ENCODE measurements at regions not wholly inside any gene's neighbourhood (a gene's known extent, or its start where the extent isn't known, plus 50 kb on each side); places are given as distances from the start of the nearest gene placed in this dataset.

- Histone ChIP-seq H2BK20ac (ENCODE audit: low read length) (no peak overlapping the region), H3K9ac (replicated peaks in 1 of 4; ENCODE audit: extremely low read depth in 1 of 4, low read depth in 3 of 4, low read length in 3 of 4) (no peak overlapping the region), H2AFZ (ENCODE audit: low read length) (no peak overlapping the region), H4K20me1 (replicated peaks in 1 of 2; ENCODE audit: control insufficient read depth in 1 of 2, insufficient read depth in 2 of 2, low read length in 2 of 2) (no peaks in the 10 kb centered on the region), H3K4me3 (ENCODE audit: extremely low read depth in 1 of 4, insufficient read depth in 2 of 4, low read depth in 3 of 4, low read length in 4 of 4) (no peak overlapping the region), H3K27ac (ENCODE audit: low read depth, low read length) (no peak overlapping the region), H2AK5ac (ENCODE audit: low read depth, low read length) (no peak overlapping the region), H4K91ac (replicated peaks; ENCODE audit: insufficient read length, low read length) (no peak overlapping the region), H3K4me1 (replicated peaks in 1 of 4; ENCODE audit: control insufficient read depth in 3 of 4, insufficient read depth in 4 of 4, low read length in 3 of 4) (peaks cover 0 to 2% (median 0%) of the 10 kb centered on the region in 4 experiments; a peak in 1 of 7 replicates), H3K18ac (ENCODE audit: extremely low read depth, low read length) (no peak overlapping the region), H3K9me3 (ENCODE audit: insufficient read depth in 2 of 2, low read depth in 1 of 2, low read length in 1 of 2) (peaks cover 0 to 3% of the 10 kb centered on the region in 2 experiments; a peak in 1 of 4 replicates), H3K4me2 (ENCODE audit: insufficient read depth in 1 of 2, low read depth in 2 of 2, low read length in 2 of 2) (no peak overlapping the region), H3K4ac (replicated peaks; ENCODE audit: insufficient read length, low read depth, low read length) (no peak overlapping the region), H3K36me3 (ENCODE audit: control insufficient read depth in 2 of 4, insufficient read depth in 4 of 4, low read length in 3 of 4) (no peaks in the 10 kb centered on the region), H3K79me2 (ENCODE audit: control insufficient read depth in 1 of 2, insufficient read depth in 2 of 2, low read length in 2 of 2) (no peaks in the 10 kb centered on the region), H3K56ac (replicated peaks; ENCODE audit: insufficient read length, low read depth, low read length) (no peak overlapping the region), H3K27me3 (replicated peaks in 1 of 4; ENCODE audit: control insufficient read depth in 3 of 4, extremely low read depth in 1 of 4, insufficient read depth in 3 of 4, low read length in 3 of 4) (no peaks in the 10 kb centered on the region), H2BK5ac (ENCODE audit: low read depth, low read length) (no peak overlapping the region), H3K23me2 (ENCODE audit: low read depth, low read length) (no peaks in the 10 kb centered on the region), H3K23ac (ENCODE audit: insufficient read length) (no peak overlapping the region), H2BK12ac (ENCODE audit: low read depth, low read length) (no peak overlapping the region), H3K14ac (ENCODE audit: insufficient read length) (no peak overlapping the region), H3K79me1 (ENCODE audit: low read depth, low read length) (no peaks in the 10 kb centered on the region), H4K8ac (ENCODE audit: extremely low read depth, insufficient read depth, low read length) (no peak overlapping the region), H2BK15ac (ENCODE audit: low read length) (no peak overlapping the region), H4K5ac (ENCODE audit: insufficient read length, low read depth, low read length) (no peak overlapping the region), H2BK120ac (replicated peaks; ENCODE audit: low read depth, low read length) (no peak overlapping the region)
- DNase-seq (ENCODE audit: low read depth in 1 of 2, low spot score in 2 of 2) (no peak), FAIRE-seq (no peak)
- POLR2A ChIA-PET (ENCODE audit: partially characterized antibody), result no interaction called here
- WGBS, 2 experiments (ENCODE audit: extremely low coverage in 1 of 2, insufficient coverage in 1 of 2, insufficient read length in 1 of 2, insufficient replicate concordance in 2 of 2, low coverage in 1 of 2, low lambda C conversion rate in 2 of 2, missing lambda C conversion rate in 1 of 2), result 90% methylated on average over 7 of the region's 7 CpGs; no CpG with 5 or more reads in 1 of the 2 experiments
- CTCF ChIA-PET (ENCODE audit: partially characterized antibody), result interaction anchor here (1.3 to 1.8 kb wide), 2 partner anchors 8 to 10 kb away, joined by 3 read pairs; no protein-coding TSS in a partner anchor
- TF ChIP-seq CBX8 (IDR thresholded peaks at IDR 0.05; ENCODE audit: borderline replicate concordance, low read depth, low read length), result no peak
Observed at GRCh38 chr16:79362300-79362970, 238.1 kb downstream of the MAF start.

Data from H1 (cell line).